ENCODE measurements at regions not wholly inside any gene's neighbourhood (a gene's known extent, or its start where the extent isn't known, plus 50 kb on each side); places are given as distances from the start of the nearest gene placed in this dataset.
"Not testable (repeated sequence)": the region's sequence is repeated elsewhere in the genome, so short reads cannot be mapped to it uniquely, and the experiment has no call there.

GRCh38 chr2:163919717-163920116 is 183.9 kb upstream of the FIGN start:
- H3K27me3 ChIP-seq (replicated peaks; ENCODE audit: control insufficient read depth, insufficient read depth, low read length), result no peaks in the 10 kb centered on the region
- intact Hi-C loops (cut with micrococcal nuclease; ENCODE audit: unreplicated experiment), result no loop called here
- TF ChIP-seq CTCF (IDR thresholded peaks at IDR 0.05; ENCODE audit: insufficient read depth in 1 of 2, low read depth in 1 of 2, low read length in 1 of 2, severe bottlenecking in 1 of 2, unreplicated experiment in 1 of 2), result no peak
- Mint-ChIP-seq H3K27ac (ENCODE audit: unreplicated experiment) (no peak overlapping the region), H3K4me1 (ENCODE audit: low read depth, unreplicated experiment) (no peaks in the 10 kb centered on the region), H3K9me3 (ENCODE audit: unreplicated experiment) (peaks cover 16% of the 10 kb centered on the region), H3K36me3 (ENCODE audit: insufficient read depth, unreplicated experiment) (no peaks in the 10 kb centered on the region), H3K4me3 (ENCODE audit: unreplicated experiment) (no peak overlapping the region), H3K27me3 (ENCODE audit: insufficient read depth, unreplicated experiment) (no peaks in the 10 kb centered on the region)
- no peaks in the 10 kb centered on the region for H3K36me3 ChIP-seq (ENCODE audit: control insufficient read depth, insufficient read depth, low read length)
- no TSS peak for BruUV-seq (replicated peaks)
- H3K9me3 ChIP-seq, result no peaks in the 10 kb centered on the region
- no peak overlapping the region for H3K4me3 ChIP-seq (ENCODE audit: low read depth, low read length)
- POLR2A ChIA-PET, result no interaction called here
- no peaks in the 10 kb centered on the region for H3K4me1 ChIP-seq
- no peak for DNase-seq
- CTCF ChIA-PET, result no interaction called here

GRCh38 chr2:163914486-163914885 is 178.7 kb upstream of the FIGN start:
- intact Hi-C loops (cut with micrococcal nuclease; ENCODE audit: unreplicated experiment); H3K36me3 ChIP-seq (ENCODE audit: control insufficient read depth, insufficient read depth, low read length); H3K27ac Mint-ChIP-seq (ENCODE audit: unreplicated experiment); H3K27me3 ChIP-seq (replicated peaks; ENCODE audit: control insufficient read depth, insufficient read depth, low read length); H3K4me3 ChIP-seq (ENCODE audit: low read depth, low read length); BruUV-seq (replicated peaks); H3K4me3 Mint-ChIP-seq (ENCODE audit: unreplicated experiment); H3K4me1 ChIP-seq; H3K9me3 ChIP-seq; H3K27me3 Mint-ChIP-seq (ENCODE audit: insufficient read depth, unreplicated experiment); DNase-seq; POLR2A ChIA-PET; CTCF ChIA-PET; H3K4me1 Mint-ChIP-seq (ENCODE audit: low read depth, unreplicated experiment); H3K36me3 Mint-ChIP-seq (ENCODE audit: insufficient read depth, unreplicated experiment): not testable (repeated sequence)
- peaks cover 25% of the 10 kb centered on the region for H3K9me3 Mint-ChIP-seq (ENCODE audit: unreplicated experiment)

- H3K4me1 ChIP-seq; BruUV-seq (replicated peaks); H3K36me3 Mint-ChIP-seq (ENCODE audit: insufficient read depth, unreplicated experiment): not testable (repeated sequence)
Observed at GRCh38 chr2:163913532-163913944, 177.7 kb upstream of the FIGN start.

GRCh38 chr2:163909411-163910080 is 173.7 kb upstream of the FIGN start:
- Mint-ChIP-seq H3K36me3 (ENCODE audit: insufficient read depth, unreplicated experiment) (no peaks in the 10 kb centered on the region), H3K9me3 (ENCODE audit: unreplicated experiment) (peaks cover 26% of the 10 kb centered on the region), H3K27me3 (ENCODE audit: insufficient read depth, unreplicated experiment) (no peaks in the 10 kb centered on the region), H3K4me1 (ENCODE audit: low read depth, unreplicated experiment) (no peaks in the 10 kb centered on the region), H3K27ac (ENCODE audit: unreplicated experiment) (no peak overlapping the region), H3K4me3 (ENCODE audit: unreplicated experiment) (no peak overlapping the region)
- no peaks in the 10 kb centered on the region for H3K27me3 ChIP-seq (replicated peaks; ENCODE audit: control insufficient read depth, insufficient read depth, low read length)
- no peaks in the 10 kb centered on the region for H3K4me1 ChIP-seq
- ChIA-PET CTCF (no interaction called here), POLR2A (no interaction called here)
- BruUV-seq (replicated peaks), result no TSS peak
- H3K4me3 ChIP-seq (ENCODE audit: low read depth, low read length), result no peak overlapping the region
- H3K9me3 ChIP-seq, result peaks cover 10% of the 10 kb centered on the region; the same call in 1 of the 2 replicates
- TF ChIP-seq CTCF (IDR thresholded peaks at IDR 0.05; ENCODE audit: insufficient read depth in 1 of 2, low read depth in 1 of 2, low read length in 1 of 2, severe bottlenecking in 1 of 2, unreplicated experiment in 1 of 2), result no peak
- intact Hi-C loops (cut with micrococcal nuclease; ENCODE audit: unreplicated experiment), result no loop called here
- no peaks in the 10 kb centered on the region for H3K36me3 ChIP-seq (ENCODE audit: control insufficient read depth, insufficient read depth, low read length)
- no peak for DNase-seq

More at GRCh38 chr2:163913532-163913944, 177.7 kb upstream of the FIGN start:
- H3K36me3 ChIP-seq (ENCODE audit: control insufficient read depth, insufficient read depth, low read length); DNase-seq; H3K27me3 ChIP-seq (replicated peaks; ENCODE audit: control insufficient read depth, insufficient read depth, low read length); CTCF ChIA-PET; H3K4me3 Mint-ChIP-seq (ENCODE audit: unreplicated experiment); H3K4me3 ChIP-seq (ENCODE audit: low read depth, low read length); H3K27me3 Mint-ChIP-seq (ENCODE audit: insufficient read depth, unreplicated experiment); intact Hi-C loops (cut with micrococcal nuclease; ENCODE audit: unreplicated experiment); H3K4me1 Mint-ChIP-seq (ENCODE audit: low read depth, unreplicated experiment); H3K9me3 ChIP-seq; H3K27ac Mint-ChIP-seq (ENCODE audit: unreplicated experiment): not testable (repeated sequence)
- POLR2A ChIA-PET, result interaction anchor here (0.6 kb wide), 1 partner anchor 26 kb away, joined by 3 read pairs; no protein-coding TSS in a partner anchor
- peaks cover 25% of the 10 kb centered on the region for H3K9me3 Mint-ChIP-seq (ENCODE audit: unreplicated experiment)

All from Caco-2 (cell line).